Vagina (tissue), 2 donors: ENCODE measurements at regions not wholly inside any gene's neighbourhood (a gene's known extent, or its start where the extent isn't known, plus 50 kb on each side); places are given as distances from the start of the nearest gene placed in this dataset.

Experiments used
- DNase-seq, 2 donors: peaks; one replicate each; pipeline ENCODE4 v3.0.0-alpha.2; 2017; ENCODE audit errors: extremely low spot score in 2 of 2
- H3K27ac ChIP-seq: fragments of 200-600 bp; sonication (generic); one replicate; pipeline ENCODE4 v1.5.1; 2019
- H3K27me3 ChIP-seq: fragments of 200-600 bp; sonication (generic); one replicate; pipeline ENCODE4 v1.5.1; 2019
- H3K36me3 ChIP-seq, 2 donors: fragments of 200-600 bp; sonication (generic); one replicate each; pipeline ENCODE4 v1.5.1; 2017 to 2019
- H3K4me1 ChIP-seq: fragments of 200-600 bp; sonication (generic); one replicate; pipeline ENCODE4 v1.5.1; 2019
- H3K4me3 ChIP-seq, 2 donors: fragments of 200-600 bp; sonication (generic); 1 replicate in 1 of 2; 2 replicates in 1 of 2; pipeline ENCODE4 v1.5.1; 2016 to 2019
- H3K9me3 ChIP-seq: fragments of 200-600 bp; sonication (generic); one replicate; pipeline ENCODE4 v1.5.1; 2019
- POLR2A ChIP-seq, 2 donors: fragments of 450-650 bp; IDR thresholded peaks; one replicate each; pipeline ENCODE4 v1.6.1; 2017; ENCODE audit warnings: antibody characterized with exemption in 2 of 2, mild to moderate bottlenecking in 2 of 2, moderate library complexity in 2 of 2
- POLR2AphosphoS5 ChIP-seq, 2 donors: sonication (generic); formaldehyde crosslinking; IDR thresholded peaks; one replicate each; pipeline ENCODE4 v1.9.0; 2017; ENCODE audit warnings: antibody characterized with exemption in 2 of 2, mild to moderate bottlenecking in 2 of 2, low read depth in 1 of 2; ENCODE audit not compliant: insufficient read depth in 1 of 2
- intact Hi-C: fragments of 100-400 bp; cut with DNase I; formaldehyde crosslinking; loops from one replicate; pipeline ENCODE4 v1.15.1; 2023
- TF ChIP-seq, protein P1 (sequence below), 3 experiments: fragments of 450-650 bp in 2 of 3; fragments of 200-600 bp in 1 of 3; sonication (generic) in 1 of 3; IDR thresholded peaks; one replicate each; pipeline ENCODE4 v1.5.1; 2017 to 2019; ENCODE audit warnings: antibody characterized with exemption in 3 of 3, mild to moderate bottlenecking in 2 of 3, moderate library complexity in 2 of 3

GRCh38 chr9:73233359-73234007 is 81.8 kb downstream of the ANXA1 start:
- Histone ChIP-seq H3K9me3 (no peaks in the 10 kb centered on the region), H3K36me3 (no peaks in the 10 kb centered on the region), H3K27me3 (no peaks in the 10 kb centered on the region), H3K4me3 (no peak overlapping the region), H3K27ac (no peak overlapping the region), H3K4me1 (no peaks in the 10 kb centered on the region)
- TF ChIP-seq POLR2AphosphoS5 (IDR thresholded peaks at IDR 0.05; ENCODE audit: insufficient read depth in 1 of 2, low read depth in 1 of 2) (no peak), POLR2A (IDR thresholded peaks at IDR 0.05) (no peak)
- TF ChIP-seq, protein P1, sequence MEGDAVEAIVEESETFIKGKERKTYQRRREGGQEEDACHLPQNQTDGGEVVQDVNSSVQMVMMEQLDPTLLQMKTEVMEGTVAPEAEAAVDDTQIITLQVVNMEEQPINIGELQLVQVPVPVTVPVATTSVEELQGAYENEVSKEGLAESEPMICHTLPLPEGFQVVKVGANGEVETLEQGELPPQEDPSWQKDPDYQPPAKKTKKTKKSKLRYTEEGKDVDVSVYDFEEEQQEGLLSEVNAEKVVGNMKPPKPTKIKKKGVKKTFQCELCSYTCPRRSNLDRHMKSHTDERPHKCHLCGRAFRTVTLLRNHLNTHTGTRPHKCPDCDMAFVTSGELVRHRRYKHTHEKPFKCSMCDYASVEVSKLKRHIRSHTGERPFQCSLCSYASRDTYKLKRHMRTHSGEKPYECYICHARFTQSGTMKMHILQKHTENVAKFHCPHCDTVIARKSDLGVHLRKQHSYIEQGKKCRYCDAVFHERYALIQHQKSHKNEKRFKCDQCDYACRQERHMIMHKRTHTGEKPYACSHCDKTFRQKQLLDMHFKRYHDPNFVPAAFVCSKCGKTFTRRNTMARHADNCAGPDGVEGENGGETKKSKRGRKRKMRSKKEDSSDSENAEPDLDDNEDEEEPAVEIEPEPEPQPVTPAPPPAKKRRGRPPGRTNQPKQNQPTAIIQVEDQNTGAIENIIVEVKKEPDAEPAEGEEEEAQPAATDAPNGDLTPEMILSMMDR (IDR thresholded peaks at IDR 0.05), result no peak
- DNase-seq, result no peak
- intact Hi-C loops, result no loop called here

- no peaks in the 10 kb centered on the region for H3K9me3 ChIP-seq
- no peak overlapping the region for H3K27ac ChIP-seq
- TF ChIP-seq, protein P1 (IDR thresholded peaks at IDR 0.05), result no peak
- TF ChIP-seq POLR2AphosphoS5 (IDR thresholded peaks at IDR 0.05; ENCODE audit: insufficient read depth in 1 of 2, low read depth in 1 of 2), result no peak
- no peak for TF ChIP-seq POLR2A (IDR thresholded peaks at IDR 0.05)
- intact Hi-C loops, result no loop called here
- H3K27me3 ChIP-seq, result no peaks in the 10 kb centered on the region
- no peaks in the 10 kb centered on the region for H3K36me3 ChIP-seq
- DNase-seq, result no peak
- H3K4me1 ChIP-seq, result no peaks in the 10 kb centered on the region
- no peak overlapping the region for H3K4me3 ChIP-seq
Measured at GRCh38 chr9:73234008-73234360, 82.3 kb downstream of the ANXA1 start.

DNA sequence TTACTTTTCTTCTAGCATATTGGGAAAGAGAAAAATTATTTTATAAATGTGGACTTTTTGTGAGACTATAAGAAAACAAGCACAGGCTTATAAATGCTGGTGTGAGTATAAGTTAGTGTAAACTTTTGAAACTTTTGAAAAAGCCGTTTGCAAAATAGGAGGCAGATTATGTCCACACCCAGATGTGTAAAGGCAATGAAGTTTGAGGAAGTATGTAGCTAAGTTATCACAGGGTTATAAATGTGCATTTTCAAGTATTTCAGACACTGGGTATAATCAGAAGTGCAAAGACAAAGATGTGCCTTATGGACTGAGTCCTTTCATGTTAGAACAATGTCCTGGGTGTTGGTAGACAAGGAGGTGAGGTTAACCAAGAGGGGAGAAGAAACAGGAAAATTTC is 85.5 kb downstream of the ANXA1 start:
- no peak for DNase-seq
- no peak overlapping the region for H3K4me3 ChIP-seq
- intact Hi-C loops, result no loop called here
- no peaks in the 10 kb centered on the region for H3K4me1 ChIP-seq
- TF ChIP-seq POLR2A (IDR thresholded peaks at IDR 0.05) (no peak), POLR2AphosphoS5 (IDR thresholded peaks at IDR 0.05; ENCODE audit: insufficient read depth in 1 of 2, low read depth in 1 of 2) (no peak)
- TF ChIP-seq, protein P1 (IDR thresholded peaks at IDR 0.05), result no peak
- no peaks in the 10 kb centered on the region for H3K27me3 ChIP-seq
- H3K9me3 ChIP-seq, result no peaks in the 10 kb centered on the region
- H3K27ac ChIP-seq, result no peak overlapping the region
- no peaks in the 10 kb centered on the region for H3K36me3 ChIP-seq

- no peak for DNase-seq
- intact Hi-C loops, result no loop called here
- no peaks in the 10 kb centered on the region for H3K9me3 ChIP-seq
- no peaks in the 10 kb centered on the region for H3K36me3 ChIP-seq
- H3K27me3 ChIP-seq, result no peaks in the 10 kb centered on the region
- H3K4me1 ChIP-seq, result no peaks in the 10 kb centered on the region
- TF ChIP-seq, protein P1 (IDR thresholded peaks at IDR 0.05), result no peak
- TF ChIP-seq POLR2A (IDR thresholded peaks at IDR 0.05), result no peak
- no peak for TF ChIP-seq POLR2AphosphoS5 (IDR thresholded peaks at IDR 0.05; ENCODE audit: insufficient read depth in 1 of 2, low read depth in 1 of 2)
- H3K27ac ChIP-seq, result no peak overlapping the region
- H3K4me3 ChIP-seq, result no peak overlapping the region
Measured at GRCh38 chr9:73239570-73240265, 88.1 kb downstream of the ANXA1 start.

DNA sequence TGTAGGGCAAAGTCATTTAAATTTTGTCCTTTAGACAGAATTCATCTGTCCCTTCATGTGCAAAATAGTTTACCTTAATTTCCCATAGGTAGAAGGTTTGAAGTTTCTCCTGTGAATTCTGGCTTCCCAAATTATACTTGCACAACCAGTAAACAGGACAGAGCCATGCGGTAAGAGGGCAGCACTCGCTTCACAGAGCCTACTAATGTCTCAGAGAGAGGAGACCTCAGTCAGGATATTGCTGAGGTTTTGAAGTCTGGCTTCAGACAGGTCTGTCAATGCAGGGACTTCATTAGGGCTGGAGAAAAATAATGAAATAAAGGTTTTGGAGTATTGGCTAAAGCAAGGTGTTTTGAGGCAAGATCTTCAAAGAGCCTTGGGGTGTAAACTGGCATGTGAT is 91.4 kb downstream of the ANXA1 start:
- no peak for TF ChIP-seq POLR2A (IDR thresholded peaks at IDR 0.05)
- H3K27me3 ChIP-seq, result no peaks in the 10 kb centered on the region
- intact Hi-C loops, result no loop called here
- H3K27ac ChIP-seq, result no peak overlapping the region
- H3K4me3 ChIP-seq, result no peak overlapping the region
- H3K9me3 ChIP-seq, result no peaks in the 10 kb centered on the region
- DNase-seq, result no peak
- H3K4me1 ChIP-seq, result no peaks in the 10 kb centered on the region
- no peaks in the 10 kb centered on the region for H3K36me3 ChIP-seq
